K562 (cell line): ENCODE measurements at regions not wholly inside any gene's neighbourhood (a gene's known extent, or its start where the extent isn't known, plus 50 kb on each side); places are given as distances from the start of the nearest gene placed in this dataset.

ENCODE experiments used
- L3MBTL2 ChIP-seq: fragments of 450-650 bp; IDR thresholded peaks from 2 replicates; pipeline ENCODE4 v1.6.1; 2016; ENCODE audit warnings: mild to moderate bottlenecking, moderate library complexity
- POLR2AphosphoS5 ChIP-seq: IDR thresholded peaks from 2 replicates; pipeline ENCODE4 v1.6.1; 2011; ENCODE audit warnings: mild to moderate bottlenecking, low read depth, low read length, moderate library complexity; ENCODE audit not compliant: control insufficient read depth, insufficient read depth
- REST ChIP-seq, 2 experiments: fragments of 450-650 bp; formaldehyde crosslinking in 1 of 2; IDR thresholded peaks; 2 replicates each; pipeline versions ENCODE4 v1.4.0 to v1.6.1; 2014 to 2020; ENCODE audit warnings: mild to moderate bottlenecking in 2 of 2, borderline replicate concordance in 1 of 2, low read depth in 1 of 2
- TCF7 ChIP-seq: sonication (generic); IDR thresholded peaks from 2 replicates; pipeline ENCODE4 v1.6.1; 2016; ENCODE audit warnings: antibody characterized with exemption, borderline replicate concordance

GRCh38 chr4:13966231-13967195 lies 339.0 kb upstream of the BOD1L1 start:
- TF ChIP-seq POLR2AphosphoS5 (no peak), L3MBTL2 (no peak), REST (IDR thresholded peaks at IDR 0.05; ENCODE audit: borderline replicate concordance) (no peak), REST (CRISPR knock-in tag; IDR thresholded peaks at IDR 0.05; ENCODE audit: low read depth) (no peak), TCF7 (no peak)
